H9 (cell line): ENCODE measurements at regions not wholly inside any gene's neighbourhood (a gene's known extent, or its start where the extent isn't known, plus 50 kb on each side); places are given as distances from the start of the nearest gene placed in this dataset.

ENCODE experiments used
- DNase-seq: peaks from one replicate; pipeline ENCODE4 v3.0.0-alpha.2; 2017
- H2AFZ ChIP-seq: one replicate; pipeline ENCODE4 v1.6.1; 2013; ENCODE audit warnings: mild to moderate bottlenecking, low read length, control low read depth, moderate library complexity
- H2AK5ac ChIP-seq: 2 replicates; pipeline ENCODE4 v1.6.1; 2013; ENCODE audit warnings: low read length, control low read depth, mixed read lengths; ENCODE audit not compliant: insufficient read length
- H2BK120ac ChIP-seq: one replicate; pipeline ENCODE4 v1.6.1; 2013; ENCODE audit warnings: low read depth, mild to moderate bottlenecking, low read length, control low read depth, inconsistent platforms; ENCODE audit not compliant: poor library complexity, severe bottlenecking
- H2BK12ac ChIP-seq: 2 replicates; pipeline ENCODE4 v1.6.1; 2013; ENCODE audit warnings: low read length, control low read depth, mixed read lengths, low read depth; ENCODE audit not compliant: insufficient read length
- H2BK15ac ChIP-seq: 2 replicates; pipeline ENCODE4 v1.6.1; 2013; ENCODE audit warnings: low read depth, low read length, control low read depth
- H2BK20ac ChIP-seq: one replicate; pipeline ENCODE4 v1.6.1; 2013; ENCODE audit warnings: low read depth, mild to moderate bottlenecking, low read length, control low read depth, inconsistent platforms; ENCODE audit not compliant: poor library complexity, severe bottlenecking
- H2BK5ac ChIP-seq: 2 replicates; pipeline ENCODE4 v1.6.1; 2013; ENCODE audit warnings: low read length, control low read depth, mixed read lengths; ENCODE audit not compliant: insufficient read length
- H3K14ac ChIP-seq: 2 replicates; pipeline ENCODE4 v1.6.1; 2013; ENCODE audit warnings: low read length, control low read depth; ENCODE audit not compliant: insufficient read depth
- H3K18ac ChIP-seq: 2 replicates; pipeline ENCODE4 v1.6.1; 2013; ENCODE audit warnings: low read depth, mild to moderate bottlenecking, mixed read lengths, low read length, control low read depth; ENCODE audit not compliant: insufficient read length
- H3K23ac ChIP-seq: 2 replicates; pipeline ENCODE4 v1.6.1; 2013; ENCODE audit warnings: low read length, control low read depth, mixed read lengths, low read depth; ENCODE audit not compliant: insufficient read length
- H3K23me2 ChIP-seq: 2 replicates; pipeline ENCODE4 v1.6.1; 2013; ENCODE audit warnings: low read depth, mild to moderate bottlenecking, mixed read lengths, low read length, control low read depth; ENCODE audit not compliant: insufficient read length, poor library complexity, severe bottlenecking
- H3K27ac ChIP-seq: 2 replicates; pipeline ENCODE4 v1.5.1; 2013; ENCODE audit warnings: low read length, control low read depth, mixed read lengths, low read depth; ENCODE audit not compliant: insufficient read length
- H3K27me3 ChIP-seq: 2 replicates; pipeline ENCODE4 v1.6.1; 2013; ENCODE audit warnings: low read length, control low read depth, inconsistent platforms; ENCODE audit not compliant: insufficient read depth
- H3K4ac ChIP-seq: 2 replicates; pipeline ENCODE4 v1.6.1; 2013; ENCODE audit warnings: low read depth, mild to moderate bottlenecking, control low read depth, inconsistent platforms, low read length, moderate library complexity
- H3K4me1 ChIP-seq: 2 replicates; pipeline ENCODE4 v1.6.1; 2013; ENCODE audit warnings: low read length, control low read depth, inconsistent platforms; ENCODE audit not compliant: insufficient read depth
- H3K4me2 ChIP-seq: 2 replicates; pipeline ENCODE4 v1.6.1; 2013; ENCODE audit warnings: low read length, control low read depth, mixed read lengths; ENCODE audit not compliant: insufficient read length, insufficient read depth
- H3K56ac ChIP-seq: 2 replicates; pipeline ENCODE4 v1.6.1; 2013; ENCODE audit warnings: low read depth, mild to moderate bottlenecking, mixed read lengths, low read length, control low read depth; ENCODE audit not compliant: insufficient read length
- H3K79me1 ChIP-seq: 2 replicates; pipeline ENCODE4 v1.6.1; 2013; ENCODE audit warnings: low read depth, mild to moderate bottlenecking, moderate library complexity, low read length, control low read depth, inconsistent platforms; ENCODE audit not compliant: insufficient read depth, poor library complexity, severe bottlenecking
- H3K79me2 ChIP-seq: 2 replicates; pipeline ENCODE4 v1.6.1; 2013; ENCODE audit warnings: low read length, control low read depth, inconsistent platforms; ENCODE audit not compliant: insufficient read depth
- H3K9ac ChIP-seq: 2 replicates; pipeline ENCODE4 v1.6.1; 2013; ENCODE audit warnings: low read length, control low read depth, mixed read lengths; ENCODE audit not compliant: insufficient read length; ENCODE audit errors: extremely low read depth
- H3K9me3 ChIP-seq: one replicate; pipeline ENCODE4 v1.6.1; 2013; ENCODE audit warnings: low read depth, low read length, inconsistent platforms; ENCODE audit not compliant: control insufficient read depth
- H3T11ph ChIP-seq: one replicate; pipeline ENCODE4 v1.6.1; 2013; ENCODE audit warnings: mild to moderate bottlenecking, low read length, control low read depth, inconsistent platforms
- H4K20me1 ChIP-seq: one replicate; pipeline ENCODE4 v1.6.1; 2013; ENCODE audit not compliant: control insufficient read depth, insufficient read length, insufficient read depth
- H4K5ac ChIP-seq: 2 replicates; pipeline ENCODE4 v1.6.1; 2013; ENCODE audit warnings: low read depth, mild to moderate bottlenecking, mixed read lengths, low read length, control low read depth; ENCODE audit not compliant: insufficient read length
- H4K8ac ChIP-seq: replicated peaks from 2 replicates; pipeline ENCODE4 v1.6.1; 2013; ENCODE audit warnings: low read length, control low read depth, mixed read lengths, low read depth; ENCODE audit not compliant: insufficient read length
- H4K91ac ChIP-seq: 2 replicates; pipeline ENCODE4 v1.6.1; 2013; ENCODE audit warnings: low read depth, mild to moderate bottlenecking, moderate library complexity, mixed read lengths, low read length, control low read depth; ENCODE audit not compliant: insufficient read length
- H3K27ac Mint-ChIP-seq, 3 experiments: 2 replicates in 2 of 3; 3 replicates in 1 of 3; pipeline ENCODE4 v1.8.0; 2020 to 2021; ENCODE audit warnings: mixed read lengths in 3 of 3, mild to moderate bottlenecking in 1 of 3, moderate library complexity in 1 of 3
- H3K27me3 Mint-ChIP-seq: 2 replicates; pipeline ENCODE4 v1.8.0; 2021; ENCODE audit warnings: low read depth, mild to moderate bottlenecking, moderate library complexity, mixed read lengths
- H3K36me3 Mint-ChIP-seq, 3 experiments: 2 replicates in 2 of 3; 3 replicates in 1 of 3; pipeline ENCODE4 v1.8.0; 2020 to 2021; ENCODE audit warnings: low read depth in 3 of 3, mixed read lengths in 3 of 3; ENCODE audit not compliant: insufficient read depth in 1 of 3
- H3K4me1 Mint-ChIP-seq, 2 experiments: 2 replicates each; pipeline ENCODE4 v1.8.0; 2020; ENCODE audit warnings: mixed read lengths in 2 of 2
- H3K4me3 Mint-ChIP-seq, 2 experiments: 2 replicates in 1 of 2; 3 replicates in 1 of 2; pipeline ENCODE4 v1.8.0; 2020 to 2021; ENCODE audit warnings: mild to moderate bottlenecking in 2 of 2, mixed read lengths in 2 of 2, moderate library complexity in 1 of 2
- H3K9me3 Mint-ChIP-seq, 2 experiments: 2 replicates in 1 of 2; 3 replicates in 1 of 2; pipeline ENCODE4 v1.8.0; 2020; ENCODE audit warnings: mild to moderate bottlenecking in 2 of 2, mixed read lengths in 2 of 2, moderate library complexity in 1 of 2
- CTCF ChIP-seq: fragments of 200-600 bp; sonication (generic); conservative IDR thresholded peaks from 3 replicates; pipeline ENCODE4 v1.8.0; 2021; ENCODE audit warnings: antibody characterized with exemption, mild to moderate bottlenecking

GRCh38 chr4:71147261-71147660 is 153.8 kb downstream of the DCK start:
- DNase-seq: no peak
- H3K4me1 ChIP-seq: no peaks in the 10 kb centered on the region
- no peak overlapping the region for H2BK12ac ChIP-seq
- no peaks in the 10 kb centered on the region for H3K23me2 ChIP-seq
- no peak overlapping the region for H2BK15ac ChIP-seq
- H2BK120ac ChIP-seq: no peak overlapping the region
- no peaks in the 10 kb centered on the region for H3K9me3 ChIP-seq
- no peak overlapping the region for H4K5ac ChIP-seq
- H2BK20ac ChIP-seq: no peak overlapping the region
- no peak overlapping the region for H3K23ac ChIP-seq
- no peak overlapping the region for H3K4me2 ChIP-seq
- no peak overlapping the region for H2AFZ ChIP-seq
- H3K4ac ChIP-seq: no peak overlapping the region
- H3K14ac ChIP-seq: no peak overlapping the region
- Mint-ChIP-seq H3K4me3 (no peak overlapping the region), H3K27ac (no peak overlapping the region; a peak in 1 of 7 replicates), H3K9me3 (peaks cover 0 to 2% of the 10 kb centered on the region in 2 experiments; a peak in 2 of 5 replicates), H3K27me3 (no peaks in the 10 kb centered on the region), H3K36me3 (no peaks in the 10 kb centered on the region), H3K4me1 (no peaks in the 10 kb centered on the region)
- H2BK5ac ChIP-seq: no peak overlapping the region
- H3K27me3 ChIP-seq: no peaks in the 10 kb centered on the region
- no peak overlapping the region for H4K91ac ChIP-seq
- H3K79me2 ChIP-seq: no peaks in the 10 kb centered on the region
- H3K56ac ChIP-seq: no peak overlapping the region
- no peak overlapping the region for H2AK5ac ChIP-seq
- no peak for TF ChIP-seq CTCF
- no peak overlapping the region for H4K8ac ChIP-seq
- H3K27ac ChIP-seq: no peak overlapping the region
- no peak overlapping the region for H3T11ph ChIP-seq
- H3K9ac ChIP-seq: no peak overlapping the region
- H4K20me1 ChIP-seq: no peaks in the 10 kb centered on the region
- no peak overlapping the region for H3K18ac ChIP-seq
- H3K79me1 ChIP-seq: no peaks in the 10 kb centered on the region
